SK-N-SH (cell line): ENCODE measurements at regions not wholly inside any gene's neighbourhood (a gene's known extent, or its start where the extent isn't known, plus 50 kb on each side); places are given as distances from the start of the nearest gene placed in this dataset.

Source experiments
- CTCF ChIP-seq: fragments of 200-600 bp; sonication (generic); IDR thresholded peaks from 2 replicates; pipeline ENCODE4 v1.6.1; 2017; ENCODE audit warnings: antibody characterized with exemption, mild to moderate bottlenecking, moderate library complexity
- NRF1 ChIP-seq: IDR thresholded peaks from 2 replicates; pipeline ENCODE4 v1.6.1; 2012; ENCODE audit warnings: low read depth, mild to moderate bottlenecking, low read length
- POLR2AphosphoS5 ChIP-seq: IDR thresholded peaks from 2 replicates; pipeline ENCODE4 v1.6.1; 2012; ENCODE audit warnings: low read depth, low read length
- REST ChIP-seq: IDR thresholded peaks from 2 replicates; pipeline ENCODE4 v1.6.1; 2012; ENCODE audit warnings: mild to moderate bottlenecking, low read depth, low read length, moderate library complexity
- TAF1 ChIP-seq: IDR thresholded peaks from 2 replicates; pipeline ENCODE4 v1.6.1; 2012; ENCODE audit warnings: low read depth, mild to moderate bottlenecking, low read length, moderate library complexity, borderline replicate concordance
- YY1 ChIP-seq: IDR thresholded peaks from 2 replicates; pipeline ENCODE4 v1.4.0; 2012; ENCODE audit warnings: low read depth, mild to moderate bottlenecking
- ZBTB33 ChIP-seq: IDR thresholded peaks from 2 replicates; pipeline ENCODE4 v1.4.0; 2012; ENCODE audit warnings: low read depth, borderline replicate concordance

- TF ChIP-seq CTCF (no peak), POLR2AphosphoS5 (no peak), REST (no peak), ZBTB33 (no peak), NRF1 (no peak), YY1 (no peak), TAF1 (no peak)
These were observed 186.9 kb downstream of the OPA1 start for GRCh38 chr3:193779933-193780332.
